HG02870 (cell line): ENCODE measurements at regions not wholly inside any gene's neighbourhood (a gene's known extent, or its start where the extent isn't known, plus 50 kb on each side); places are given as distances from the start of the nearest gene placed in this dataset.
"Not testable (repeated sequence)": the region's sequence is repeated elsewhere in the genome, so short reads cannot be mapped to it uniquely, and the experiment has no call there.

Experiments used
- ATAC-seq: cut with Tn5 transposase; IDR thresholded peaks from one replicate; pipeline ENCODE4 v1.9.1; 2021; ENCODE audit warnings: mild to moderate bottlenecking, moderate library complexity; ENCODE audit not compliant: unreplicated experiment

DNA sequence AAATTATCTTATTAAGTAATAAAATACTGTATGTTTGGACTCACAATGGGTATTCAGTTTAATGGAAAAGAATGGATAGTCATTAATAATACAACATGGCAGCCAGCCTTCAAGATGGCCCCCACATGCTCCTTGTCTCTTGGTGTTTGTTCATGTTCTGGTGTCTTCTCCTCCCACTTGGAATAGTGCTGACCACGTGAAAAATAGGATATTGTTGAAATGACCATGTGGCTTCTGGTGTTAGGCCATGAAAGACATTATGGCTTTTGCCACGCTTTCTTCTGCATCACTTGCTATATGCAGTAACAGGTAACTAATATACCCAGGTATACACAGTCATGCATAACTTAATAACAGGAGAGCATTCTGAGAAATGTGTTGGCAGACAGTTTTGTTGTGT lies 341.0 kb downstream of the KCNJ2 start:
- no peak for ATAC-seq

DNA sequence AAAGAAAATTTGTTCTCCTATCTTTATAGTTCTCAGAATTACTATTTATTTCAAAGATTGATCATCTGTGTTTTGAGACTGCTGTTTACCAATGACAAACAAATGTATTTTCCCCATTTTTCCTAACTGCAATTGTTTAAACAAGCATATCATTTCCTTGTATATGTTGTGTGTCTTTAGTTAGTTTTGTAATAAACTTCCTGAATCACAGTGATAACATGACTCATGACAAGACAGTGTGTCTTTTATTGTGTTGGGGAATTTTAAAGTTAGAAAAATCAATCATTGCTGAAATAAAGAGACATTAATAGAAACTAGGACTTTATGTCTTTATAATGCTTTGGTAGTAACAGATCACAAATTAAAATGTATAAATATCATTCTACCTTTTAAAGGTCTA lies 348.5 kb downstream of the KCNJ2 start:
- no peak for ATAC-seq

DNA sequence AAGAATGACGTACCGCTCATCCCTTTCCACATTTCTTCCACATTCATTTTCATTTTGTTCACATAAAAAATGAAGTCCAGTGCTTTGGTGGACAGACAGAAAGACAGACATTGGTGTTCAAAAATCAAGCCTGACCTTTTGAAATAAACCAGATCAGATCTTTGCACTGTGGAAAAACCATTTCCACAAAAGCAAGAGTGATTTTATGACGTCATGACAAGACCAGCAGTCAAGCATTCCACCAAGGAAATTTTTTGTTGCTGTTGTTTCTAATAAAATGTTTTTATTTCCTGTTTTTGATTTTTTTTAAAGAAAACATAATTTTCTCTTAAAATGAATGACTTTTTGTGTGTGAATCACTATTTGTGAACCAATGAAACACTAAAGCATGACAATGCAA lies 350.0 kb downstream of the KCNJ2 start:
- ATAC-seq = no peak

DNA sequence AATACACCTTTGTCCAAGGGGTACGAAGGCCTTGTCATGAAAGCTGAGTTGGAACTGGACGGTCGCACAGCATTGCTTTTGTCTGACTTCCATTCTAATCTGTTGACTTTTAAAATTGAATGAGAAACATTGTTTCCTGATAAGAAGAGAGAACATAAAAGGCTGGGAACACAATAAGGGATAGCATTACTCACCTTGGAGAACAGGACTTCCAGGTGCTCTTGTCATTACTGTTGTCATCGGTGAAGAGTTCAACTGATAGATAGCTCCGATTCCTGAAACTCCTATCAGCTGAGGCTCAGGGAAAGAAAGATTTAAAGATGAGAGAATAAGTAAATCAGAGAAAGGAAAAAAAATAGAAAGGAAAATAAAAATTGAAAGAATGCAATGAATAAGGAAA lies 351.1 kb downstream of the KCNJ2 start:
- ATAC-seq = no peak

DNA sequence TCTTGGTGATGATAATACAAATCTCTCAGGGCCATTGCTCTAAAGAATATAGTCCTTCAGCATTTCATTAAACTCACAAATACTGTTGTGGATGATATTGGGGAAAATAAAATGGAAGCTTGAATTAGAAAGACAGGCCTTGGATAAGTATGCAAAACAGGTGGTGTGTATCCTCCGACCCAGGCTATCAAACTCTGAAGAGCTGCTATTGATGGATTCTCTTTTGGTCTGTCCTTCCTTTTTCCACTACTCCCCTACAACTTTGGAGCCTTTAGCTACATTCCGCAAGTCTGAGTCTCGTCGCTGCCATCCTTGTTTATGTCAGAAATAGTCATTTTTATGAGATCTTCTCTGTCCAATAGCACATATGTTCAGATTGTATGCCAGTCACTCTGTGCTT lies 351.6 kb downstream of the KCNJ2 start:
- ATAC-seq = no peak

DNA sequence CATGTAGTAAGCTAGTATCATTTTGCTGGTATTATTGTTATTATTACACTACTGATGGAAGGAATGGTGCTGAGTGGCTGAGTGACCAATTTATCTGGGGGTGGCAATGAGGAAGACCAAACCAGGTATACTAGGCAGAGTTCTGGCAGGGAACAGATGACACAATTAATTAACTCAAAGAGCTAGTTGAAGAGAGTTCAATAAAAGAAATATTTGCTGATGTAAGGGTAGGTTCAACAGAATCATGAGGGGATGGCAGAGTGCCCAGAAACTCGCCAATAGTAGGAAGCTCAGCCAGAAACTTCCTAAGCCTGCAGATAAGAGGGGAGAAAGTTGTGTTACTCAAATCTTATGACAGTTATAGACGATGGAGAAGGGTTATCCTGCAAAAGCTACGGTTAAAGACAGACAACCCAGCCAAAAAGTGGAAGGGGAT lies 352.5 kb downstream of the KCNJ2 start:
- ATAC-seq = no peak

DNA sequence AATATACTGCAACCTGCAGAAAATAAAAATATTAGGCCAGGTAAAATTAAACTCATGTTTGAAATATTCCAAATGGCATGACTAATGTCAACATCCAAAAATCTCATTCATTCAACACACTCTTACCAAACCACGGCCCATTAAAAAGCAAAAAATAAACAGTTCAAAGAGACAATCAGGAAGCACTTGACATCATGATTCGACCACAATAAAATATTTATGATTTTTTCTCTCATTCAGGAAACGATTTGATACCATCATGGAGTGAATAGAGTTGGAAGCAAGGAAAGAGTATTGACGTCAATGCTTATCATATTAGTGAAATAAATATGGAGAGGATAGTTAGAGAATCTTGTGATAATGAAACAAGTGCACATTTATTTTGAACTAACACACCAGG lies 354.1 kb downstream of the KCNJ2 start:
- ATAC-seq = no peak

DNA sequence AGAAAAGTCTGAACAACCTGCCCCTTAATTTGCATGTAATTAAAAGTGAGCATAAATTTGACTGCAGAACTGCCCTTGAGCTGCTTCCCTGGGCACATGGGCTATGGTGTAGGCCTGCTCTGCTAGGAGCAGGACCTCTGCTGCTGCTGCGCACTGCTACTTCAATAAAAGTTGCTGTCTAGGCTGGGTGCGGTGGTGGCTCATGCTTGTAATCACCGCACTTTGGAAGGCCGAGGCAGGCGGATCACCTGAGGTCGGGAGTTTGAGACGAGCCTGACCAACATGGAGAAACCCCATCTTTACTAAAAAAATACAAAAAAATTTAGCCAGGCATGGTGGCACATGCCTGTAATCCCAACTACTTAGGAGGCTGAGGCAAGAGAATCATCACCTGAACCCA lies 355.7 kb downstream of the KCNJ2 start:
- not testable (repeated sequence) for ATAC-seq

DNA sequence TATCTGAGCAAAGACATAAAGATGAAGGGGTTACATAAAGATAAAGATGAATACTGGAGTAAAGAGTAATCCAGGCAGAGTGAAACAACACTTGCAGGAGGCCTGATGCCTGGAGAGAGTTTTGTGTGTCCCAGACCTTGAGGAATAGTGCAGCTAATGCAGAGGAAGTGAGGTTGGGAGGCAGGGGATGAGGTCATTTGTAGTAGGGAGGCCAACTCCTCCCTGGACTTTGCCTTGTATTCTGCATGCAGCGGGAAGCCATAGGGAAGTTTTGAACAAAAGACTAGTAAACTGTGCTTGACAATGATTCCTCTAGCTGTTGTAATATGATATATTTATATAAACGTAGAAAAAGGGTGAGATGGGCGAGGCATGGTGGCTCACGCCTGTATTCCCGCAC lies 356.6 kb downstream of the KCNJ2 start:
- no peak for ATAC-seq

DNA sequence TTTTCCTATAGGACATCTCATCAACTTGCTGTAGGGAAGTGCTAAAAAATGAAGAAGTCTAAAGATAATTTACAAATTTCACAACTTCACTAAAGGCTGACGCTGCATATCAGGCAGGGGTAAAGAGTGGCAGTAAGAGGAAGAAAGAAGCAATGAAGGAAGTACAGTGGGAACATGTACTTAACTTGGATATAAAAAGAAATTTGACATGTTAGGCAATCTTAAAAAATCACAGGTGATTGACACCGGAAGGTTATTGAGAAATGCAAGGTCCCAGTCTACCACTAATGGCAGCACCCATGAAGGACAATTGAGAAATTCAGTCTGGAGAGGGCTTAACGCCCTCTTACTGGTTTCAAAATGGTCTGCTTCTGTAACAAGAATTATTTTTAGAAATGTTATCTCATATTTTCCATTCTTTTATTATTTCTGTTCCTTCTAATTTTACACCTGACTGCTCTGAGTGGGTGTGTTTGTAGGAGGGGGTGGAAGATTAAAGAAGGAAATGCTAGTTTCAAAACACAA lies 358.1 kb downstream of the KCNJ2 start:
- no peak for ATAC-seq

DNA sequence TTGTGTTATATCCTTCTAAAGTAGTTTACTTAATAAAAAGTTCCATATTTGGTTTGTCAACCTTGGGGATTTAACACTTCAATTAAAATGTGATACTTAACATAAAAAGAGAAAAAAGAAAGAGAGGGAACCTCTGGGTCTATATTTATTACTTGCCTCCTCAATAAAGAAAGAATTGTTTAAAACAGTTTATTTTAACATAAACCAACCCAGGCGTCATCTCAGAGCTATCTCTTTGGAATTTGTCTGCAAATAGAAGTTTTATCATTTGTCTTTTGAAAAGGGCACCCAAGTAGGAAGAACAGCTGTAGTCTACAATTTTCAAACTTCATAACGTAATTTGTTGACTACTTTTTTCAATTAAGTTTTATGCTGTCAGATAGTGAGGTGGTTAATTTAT lies 364.1 kb downstream of the KCNJ2 start:
- no peak for ATAC-seq

DNA sequence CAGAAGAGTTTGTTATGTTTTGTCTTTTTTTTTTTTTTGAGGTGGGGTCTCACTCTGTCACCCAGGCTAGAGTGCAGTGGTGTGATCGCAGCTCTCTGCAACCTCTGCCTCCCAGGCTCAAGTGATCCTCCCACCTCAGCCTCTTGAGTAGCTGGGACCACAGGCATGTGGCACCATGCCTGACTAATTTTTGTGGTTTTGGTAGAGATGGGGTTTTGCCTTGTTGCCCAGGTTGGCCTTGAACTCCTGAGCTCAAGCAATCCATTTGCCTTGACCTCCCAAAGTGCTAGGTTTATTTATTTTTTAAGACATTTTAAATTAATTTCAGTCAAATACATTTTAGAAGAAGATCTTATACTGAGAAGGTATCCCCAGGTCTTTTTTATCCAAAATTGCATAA lies 366.7 kb downstream of the KCNJ2 start:
- no peak for ATAC-seq

DNA sequence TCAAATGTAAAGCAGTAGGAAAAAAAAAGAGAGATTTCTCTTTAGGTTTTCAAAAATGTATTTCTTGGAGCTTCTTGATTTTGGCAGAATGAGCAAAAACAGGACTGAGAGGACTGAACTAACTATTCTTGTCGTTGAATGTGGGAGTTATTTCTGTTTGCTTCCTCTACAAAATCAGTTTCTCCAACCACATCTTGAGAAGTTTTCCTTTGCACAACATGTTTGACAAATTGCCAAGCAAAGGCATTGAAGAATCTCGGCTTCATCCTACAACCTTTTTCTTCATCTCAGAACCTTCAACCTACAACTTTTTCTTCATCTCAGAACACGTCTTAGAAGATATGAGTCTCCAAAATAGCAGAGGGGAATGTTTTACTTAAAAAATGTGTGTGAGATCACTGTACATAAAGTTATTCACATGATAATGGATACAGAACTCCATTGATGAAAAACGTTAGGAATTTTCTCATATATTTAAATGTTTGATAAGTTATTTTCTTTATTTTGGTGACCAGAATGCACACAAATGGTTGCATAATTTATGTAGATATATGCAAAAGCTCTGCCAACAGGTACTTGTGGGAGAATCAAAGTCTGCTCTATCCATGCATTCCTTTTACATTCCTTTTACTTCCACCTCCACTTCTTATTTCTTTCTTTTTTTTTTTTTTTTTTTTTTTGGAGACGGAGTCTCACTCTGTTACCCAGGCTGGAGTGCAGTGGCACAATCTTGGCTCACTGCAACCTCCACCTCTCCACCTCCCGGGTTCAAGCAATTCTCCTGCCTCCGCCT lies 370.0 kb downstream of the KCNJ2 start:
- no peak for ATAC-seq

DNA sequence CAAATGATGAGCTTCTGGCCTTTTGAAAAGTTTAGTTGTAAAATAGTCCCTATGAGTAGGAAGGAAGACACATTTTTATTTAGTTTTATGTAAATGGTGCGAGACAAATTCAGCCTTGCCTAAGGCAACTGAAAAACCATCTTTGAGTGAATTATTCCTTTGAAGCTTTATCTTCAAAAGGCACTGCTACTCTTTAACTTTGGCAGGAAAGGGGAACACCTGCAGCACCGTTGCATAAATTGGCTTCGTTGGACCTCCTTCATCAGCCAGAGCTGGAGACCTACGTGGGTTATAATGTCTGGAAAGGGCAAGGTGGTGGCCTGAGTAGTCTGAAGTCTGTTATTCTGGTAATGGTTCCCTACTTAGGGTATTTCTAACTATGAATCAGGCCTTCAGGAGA lies 373.5 kb downstream of the KCNJ2 start:
- ATAC-seq = no peak

DNA sequence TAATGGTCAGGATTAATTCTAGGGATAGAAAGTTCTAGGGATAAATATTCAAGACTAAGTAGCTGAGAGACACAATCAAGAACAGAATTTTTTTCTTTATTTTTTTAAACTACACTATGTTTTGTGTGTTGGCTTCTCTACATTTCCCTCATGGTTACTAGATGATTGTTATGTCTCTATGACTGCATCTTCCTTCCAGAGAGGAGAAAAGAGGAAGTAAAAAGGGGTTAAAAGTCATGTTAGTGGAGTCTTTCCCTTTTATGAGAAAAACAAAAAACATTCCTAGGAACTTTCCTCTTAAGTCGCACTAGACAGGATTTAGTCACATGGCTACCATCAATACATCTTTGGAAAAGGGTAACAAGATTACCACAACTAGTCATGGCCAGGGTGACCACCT lies 375.0 kb downstream of the KCNJ2 start:
- no peak for ATAC-seq

DNA sequence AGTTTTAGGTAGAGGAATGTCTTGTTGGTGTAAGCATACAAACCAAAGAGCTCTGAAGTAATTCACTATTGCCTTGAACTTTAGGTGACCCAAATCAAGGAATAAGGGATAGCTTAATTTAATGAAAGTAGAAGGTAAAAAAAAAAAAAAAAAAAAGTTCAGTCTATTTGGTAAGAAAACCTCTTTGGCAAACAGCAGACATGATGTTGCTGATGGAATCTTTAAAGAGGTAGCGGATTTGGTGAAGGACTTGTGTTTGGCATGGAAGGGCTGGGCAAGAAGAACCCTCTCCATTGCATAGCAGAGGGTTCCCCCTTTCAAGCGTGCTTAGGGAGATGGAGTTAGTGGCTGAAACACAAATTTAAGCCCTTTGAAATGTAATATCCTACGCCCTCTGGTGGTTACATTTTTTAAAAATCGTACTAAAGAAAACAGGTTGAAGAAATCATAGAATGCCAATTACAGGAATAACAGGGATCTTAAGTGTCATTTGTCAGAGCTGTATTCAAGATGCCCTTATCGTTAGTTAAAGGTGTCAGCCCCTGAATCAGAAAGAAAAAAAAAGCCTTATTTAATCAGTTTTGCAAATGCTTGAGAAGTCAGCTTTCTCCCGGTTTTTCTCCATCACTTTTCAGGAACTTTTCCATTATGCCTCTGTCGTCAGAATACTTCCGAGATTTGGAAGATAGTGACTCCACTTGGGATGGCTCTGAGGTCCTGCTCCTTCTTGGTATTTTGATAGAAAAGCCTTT lies 383.1 kb downstream of the KCNJ2 start:
- ATAC-seq = no peak

DNA sequence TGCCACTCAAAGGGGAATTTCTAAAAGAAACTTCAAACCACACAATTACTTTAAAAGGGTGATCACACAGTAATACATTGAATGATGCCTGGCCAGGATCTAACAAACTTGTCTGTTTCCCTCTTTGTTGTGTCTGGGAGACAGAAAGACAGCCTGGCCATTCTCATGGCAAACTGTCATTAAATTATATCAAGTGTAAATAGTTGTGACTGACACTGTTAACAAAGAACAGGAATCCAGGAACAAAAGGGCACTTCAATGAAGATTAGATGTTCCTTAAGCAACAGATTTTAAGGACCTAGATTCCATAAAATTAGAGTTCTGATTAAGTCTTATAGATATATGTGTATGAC lies 383.6 kb downstream of the KCNJ2 start:
- no peak for ATAC-seq

DNA sequence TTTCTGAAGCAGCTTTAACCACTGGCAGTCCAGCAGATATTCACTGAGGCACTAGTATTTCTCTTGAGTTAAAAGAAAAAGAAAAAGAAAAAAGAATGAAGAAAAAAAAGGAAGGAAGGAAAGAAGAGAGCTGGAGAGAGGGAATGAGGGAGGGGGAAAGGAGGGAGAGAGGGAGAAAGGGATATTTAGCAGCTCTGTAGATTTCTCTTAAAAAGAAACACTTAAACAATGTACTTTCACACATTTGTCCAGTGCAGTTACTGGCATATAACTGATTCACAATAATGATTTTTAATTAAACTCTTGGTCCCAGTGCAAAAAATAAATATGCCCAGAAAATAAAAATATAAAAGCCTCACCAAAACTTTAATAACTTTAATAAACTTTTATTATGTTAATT lies 386.4 kb downstream of the KCNJ2 start:
- no peak for ATAC-seq

DNA sequence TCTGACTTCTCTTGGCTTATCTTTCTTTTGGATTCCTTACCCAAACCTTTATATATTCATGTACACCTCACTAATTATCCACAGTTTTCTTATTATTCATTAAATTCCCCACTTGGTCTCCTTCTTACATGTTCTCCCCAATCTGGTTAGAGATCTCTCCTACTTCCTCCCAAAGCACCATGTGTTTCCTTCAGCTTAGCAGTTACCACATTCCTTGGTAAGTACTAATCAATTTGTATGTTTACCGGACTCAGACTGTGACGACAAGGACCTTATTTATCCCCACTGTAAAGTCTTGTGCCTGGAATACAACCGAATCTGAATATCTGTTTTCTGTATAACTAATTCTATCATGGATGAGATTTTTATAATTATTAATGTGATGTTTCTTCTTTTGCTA lies 389.5 kb downstream of the KCNJ2 start:
- ATAC-seq = no peak

DNA sequence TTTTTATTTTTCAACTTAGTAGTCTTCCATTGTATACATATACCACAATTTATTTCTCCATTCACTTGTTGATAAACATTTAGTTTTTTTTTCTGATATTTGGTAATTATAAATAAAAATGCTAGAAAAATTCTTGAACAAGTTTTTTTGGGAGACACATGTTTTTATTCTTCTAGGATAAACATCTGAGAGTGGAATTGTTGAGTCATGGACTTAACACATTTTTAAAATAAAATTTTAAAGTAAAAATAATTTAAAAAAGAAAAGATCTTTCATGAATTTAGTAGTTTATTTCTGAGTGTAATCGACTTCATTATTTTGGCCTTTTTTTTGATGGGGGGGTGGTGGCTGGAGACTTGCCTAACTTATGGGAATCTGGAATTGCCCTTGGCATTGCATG lies 391.1 kb downstream of the KCNJ2 start:
- ATAC-seq = no peak

DNA sequence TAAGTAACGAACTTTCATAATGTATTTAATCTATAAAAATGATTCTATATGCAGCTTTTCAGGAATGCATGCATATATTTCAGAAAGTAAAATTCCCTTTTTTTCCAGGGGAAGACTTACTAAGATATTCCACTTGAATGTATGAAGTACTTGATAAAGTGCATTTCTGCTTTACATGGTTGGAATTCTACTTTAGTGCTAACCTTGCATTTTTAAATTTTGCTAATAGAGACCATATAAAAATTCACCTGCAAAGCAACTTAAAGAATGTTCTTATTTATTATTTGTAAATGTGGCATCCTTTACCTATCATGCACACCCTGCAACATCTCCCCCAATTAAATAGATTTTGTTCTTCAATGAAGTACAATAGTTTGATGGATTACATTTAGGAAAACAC lies 392.8 kb downstream of the KCNJ2 start:
- ATAC-seq = no peak

DNA sequence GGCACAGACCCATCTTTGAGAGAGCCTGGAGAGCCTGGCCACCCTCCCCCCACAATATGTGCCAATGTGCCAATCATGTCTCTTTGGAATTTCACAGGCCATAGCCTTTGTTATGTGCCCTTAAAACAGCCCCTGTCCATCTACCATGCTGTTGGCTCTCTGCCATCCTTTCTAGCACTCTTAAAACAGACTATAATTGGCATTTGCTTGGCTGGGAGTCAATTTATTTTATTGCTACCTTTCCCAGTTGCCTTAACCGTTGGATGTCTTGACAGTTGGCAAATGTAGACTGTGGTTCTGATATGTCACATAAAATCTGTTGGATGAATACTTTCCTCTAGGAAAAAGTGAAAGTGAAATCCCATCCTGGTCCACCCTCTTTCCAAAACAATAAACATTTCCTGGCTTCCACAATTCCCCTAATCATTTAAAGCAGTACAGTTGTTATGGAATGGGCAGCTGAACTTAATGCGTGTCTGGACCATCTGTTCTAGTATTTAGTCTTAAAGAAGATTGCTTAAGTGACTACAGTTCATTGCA lies 394.0 kb downstream of the KCNJ2 start:
- no peak for ATAC-seq
